NCI-H1436 (cell line): ENCODE measurements at regions not wholly inside any gene's neighbourhood (a gene's known extent, or its start where the extent isn't known, plus 50 kb on each side); places are given as distances from the start of the nearest gene placed in this dataset.
"Not testable (repeated sequence)": the region's sequence is repeated elsewhere in the genome, so short reads cannot be mapped to it uniquely, and the experiment has no call there.

Experiments used
- DNase-seq: peaks from one replicate; lab custom pipeline; 2025; lab: John Stamatoyannopoulos, UW

GRCh38 chr1:98575955-98576354 lies 85.6 kb upstream of the SNX7 start:
- DNase-seq = no peak

GRCh38 chr1:98565951-98566350 lies 95.6 kb upstream of the SNX7 start:
- no peak for DNase-seq

- no peak for DNase-seq
These were observed 102.2 kb upstream of the SNX7 start for GRCh38 chr1:98559291-98559690.

GRCh38 chr1:98557895-98558294 lies 103.6 kb upstream of the SNX7 start:
- no peak for DNase-seq

- DNase-seq = no peak
These were observed 104.9 kb upstream of the SNX7 start for GRCh38 chr1:98556521-98557158.

- DNase-seq = no peak
These were observed 105.7 kb upstream of the SNX7 start for GRCh38 chr1:98555814-98556213.

GRCh38 chr1:98552576-98553074 lies 108.9 kb upstream of the SNX7 start:
- DNase-seq = not testable (repeated sequence)

GRCh38 chr1:98550076-98550475 lies 111.4 kb upstream of the SNX7 start:
- no peak for DNase-seq

- DNase-seq = no peak
These were observed 115.2 kb upstream of the SNX7 start for GRCh38 chr1:98546319-98546718.

- no peak for DNase-seq
These were observed 123.4 kb upstream of the SNX7 start for GRCh38 chr1:98538106-98538505.

- no peak for DNase-seq
These were observed 138.3 kb upstream of the SNX7 start for GRCh38 chr1:98523256-98523655.

- DNase-seq = no peak
These were observed 145.2 kb upstream of the SNX7 start for GRCh38 chr1:98516306-98516705.

- DNase-seq = no peak
These were observed 145.8 kb upstream of the SNX7 start for GRCh38 chr1:98515744-98516143.

- DNase-seq = not testable (repeated sequence)
These were observed 149.3 kb upstream of the SNX7 start for GRCh38 chr1:98512216-98512615.

GRCh38 chr1:98503771-98504170 lies 157.8 kb upstream of the SNX7 start:
- no peak for DNase-seq

GRCh38 chr1:98502937-98503336 lies 158.6 kb upstream of the SNX7 start:
- no peak for DNase-seq

GRCh38 chr1:98500324-98500723 lies 161.2 kb upstream of the SNX7 start:
- no peak for DNase-seq

- DNase-seq = no peak
These were observed 162.9 kb upstream of the SNX7 start for GRCh38 chr1:98498651-98499050.

GRCh38 chr1:98497497-98497896 lies 164.0 kb upstream of the SNX7 start:
- DNase-seq = no peak

- DNase-seq = no peak
These were observed 165.1 kb upstream of the SNX7 start for GRCh38 chr1:98496256-98496995.

GRCh38 chr1:98493469-98493868 lies 168.1 kb upstream of the SNX7 start:
- DNase-seq = no peak

- no peak for DNase-seq
These were observed 171.4 kb upstream of the SNX7 start for GRCh38 chr1:98490099-98490498.

- no peak for DNase-seq
These were observed 173.9 kb upstream of the SNX7 start for GRCh38 chr1:98487620-98488019.

- DNase-seq = no peak
These were observed 178.9 kb upstream of the SNX7 start for GRCh38 chr1:98482611-98483010.
